ENCODE measurements at regions not wholly inside any gene's neighbourhood (a gene's known extent, or its start where the extent isn't known, plus 50 kb on each side); places are given as distances from the start of the nearest gene placed in this dataset.
"Not testable (repeated sequence)": the region's sequence is repeated elsewhere in the genome, so short reads cannot be mapped to it uniquely, and the experiment has no call there.

- no peak for DNase-seq
These were observed 246.4 kb downstream of the ZNF674 start for GRCh38 chrX:46298821-46299220.

DNA sequence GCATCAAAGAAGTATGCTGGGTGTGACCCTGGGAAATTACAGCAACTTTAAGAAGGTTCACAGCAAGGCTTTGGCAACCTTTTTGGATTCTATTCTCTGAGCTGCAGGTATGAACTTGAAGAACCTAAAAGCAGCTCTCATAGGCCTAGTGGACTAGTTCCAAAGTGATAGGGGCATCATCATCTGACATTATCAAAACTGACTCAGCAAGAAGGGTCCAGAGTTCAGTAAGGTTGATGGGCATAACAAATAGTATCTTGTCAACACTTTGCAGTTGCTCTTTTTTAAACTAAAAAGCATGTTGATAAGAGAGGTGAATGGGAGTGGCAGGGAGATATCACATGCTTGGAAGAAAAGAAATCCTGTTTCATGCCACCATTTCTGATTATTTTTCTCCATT, 249.3 kb downstream of the ZNF674 start:
- DNase-seq: no peak

DNA sequence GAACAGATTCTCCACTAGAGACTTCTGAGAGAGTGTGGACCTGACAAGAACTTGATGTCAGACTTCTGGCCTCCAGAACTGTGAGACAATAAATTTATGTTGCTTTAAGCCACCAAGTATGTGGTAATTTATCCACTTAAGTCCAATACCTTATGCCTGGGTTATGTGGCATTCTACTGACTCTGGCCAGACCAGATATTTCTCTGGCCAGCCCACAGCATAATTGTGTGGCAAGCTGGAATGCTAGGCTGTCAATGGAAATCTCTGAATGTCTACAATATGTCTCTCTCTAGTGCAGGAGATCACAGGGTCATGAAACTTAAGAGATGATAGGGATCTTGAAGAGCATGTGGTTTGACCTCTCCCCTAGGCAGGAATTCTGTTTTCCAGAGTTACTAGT, 251.0 kb downstream of the ZNF674 start:
- DNase-seq: no peak

- DNase-seq: no peak
These were observed 265.3 kb downstream of the ZNF674 start for GRCh38 chrX:46279925-46280313.

GRCh38 chrX:46279214-46279924, 265.9 kb downstream of the ZNF674 start:
- no peak for DNase-seq

DNA sequence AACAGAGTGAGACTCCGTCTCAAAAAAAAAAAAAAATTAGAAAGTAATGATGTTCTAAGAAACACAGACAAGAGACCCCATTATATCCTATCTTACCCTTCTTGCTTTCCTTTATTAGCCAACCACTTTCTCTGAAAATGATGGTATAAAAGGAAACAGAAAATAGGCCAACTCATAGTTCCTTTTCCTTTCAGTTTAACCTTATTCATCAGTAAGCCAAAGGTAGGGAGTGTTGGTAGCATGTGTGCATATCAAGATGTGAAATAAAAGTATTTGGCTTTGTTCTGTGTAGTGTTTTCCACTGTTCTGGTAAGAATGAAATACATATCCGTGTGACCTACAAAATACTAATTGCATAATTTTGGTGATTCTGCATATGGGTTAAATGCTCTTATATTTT, 266.6 kb downstream of the ZNF674 start:
- no peak for DNase-seq

- DNase-seq: no peak
These were observed 276.8 kb downstream of the ZNF674 start for GRCh38 chrX:46268412-46268811.

- no peak for DNase-seq
These were observed 281.7 kb downstream of the ZNF674 start for GRCh38 chrX:46263494-46263893.

DNA sequence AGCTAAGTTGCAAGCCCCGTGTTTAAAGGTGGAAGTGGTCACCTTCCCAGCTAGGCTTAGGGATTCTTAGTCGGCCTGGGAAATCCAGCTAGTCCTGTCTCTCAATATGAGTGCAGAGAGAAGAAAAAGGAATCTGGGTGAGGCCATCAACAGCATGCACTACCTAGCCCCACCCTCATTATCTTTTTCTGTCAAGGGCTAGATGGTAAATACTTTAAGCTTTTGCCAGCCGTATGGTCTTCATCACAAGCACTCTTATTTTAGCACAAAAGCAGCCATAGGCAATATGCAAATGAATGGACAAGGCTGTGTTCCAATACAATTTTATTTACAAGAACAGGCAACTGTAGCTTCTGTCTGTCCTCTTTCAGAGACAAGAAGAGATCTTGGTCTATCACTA, 282.9 kb downstream of the ZNF674 start:
- DNase-seq: no peak

DNA sequence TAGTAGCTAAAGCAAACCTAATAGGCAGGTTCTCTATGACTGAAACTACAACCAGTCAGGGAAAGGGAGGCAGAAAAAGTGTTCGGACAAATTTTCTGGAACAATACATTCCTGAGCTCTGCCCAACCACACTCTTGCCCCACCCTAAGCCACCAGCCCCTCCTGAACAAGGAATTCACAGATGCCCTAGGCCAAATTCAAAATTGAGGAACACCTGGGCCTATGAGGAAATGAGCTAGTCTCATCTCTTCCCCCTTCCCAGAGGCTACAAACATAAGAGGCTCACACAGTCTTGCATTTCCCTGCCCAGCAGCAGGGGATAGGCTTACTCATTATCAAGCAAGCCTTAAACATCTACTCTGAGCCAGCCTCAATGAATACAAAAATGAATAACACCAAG, 284.7 kb downstream of the ZNF674 start:
- DNase-seq: no peak

- DNase-seq: no peak
These were observed 286.9 kb downstream of the ZNF674 start for GRCh38 chrX:46258356-46258755.

DNA sequence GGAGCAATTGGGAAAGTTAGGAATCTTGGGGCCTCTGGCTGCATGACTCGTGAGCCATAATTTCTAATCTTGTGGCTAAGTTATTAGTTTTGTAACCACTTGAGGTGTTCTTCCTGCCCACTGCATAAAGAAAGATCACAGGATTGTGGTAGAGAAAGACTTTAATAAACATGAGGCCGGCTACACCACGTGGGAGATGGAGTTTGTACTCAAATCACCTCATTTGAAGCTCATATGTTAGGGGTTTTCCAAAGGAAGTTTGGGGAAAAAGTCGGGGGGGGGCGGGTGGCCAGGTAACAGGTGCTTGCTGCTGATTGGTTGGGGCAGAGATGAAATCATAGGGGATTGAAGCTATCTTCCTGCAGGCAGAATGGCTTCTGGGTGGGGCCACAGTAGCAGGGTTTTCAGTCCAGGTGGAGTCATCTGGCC, 287.8 kb downstream of the ZNF674 start:
- no peak for DNase-seq

DNA sequence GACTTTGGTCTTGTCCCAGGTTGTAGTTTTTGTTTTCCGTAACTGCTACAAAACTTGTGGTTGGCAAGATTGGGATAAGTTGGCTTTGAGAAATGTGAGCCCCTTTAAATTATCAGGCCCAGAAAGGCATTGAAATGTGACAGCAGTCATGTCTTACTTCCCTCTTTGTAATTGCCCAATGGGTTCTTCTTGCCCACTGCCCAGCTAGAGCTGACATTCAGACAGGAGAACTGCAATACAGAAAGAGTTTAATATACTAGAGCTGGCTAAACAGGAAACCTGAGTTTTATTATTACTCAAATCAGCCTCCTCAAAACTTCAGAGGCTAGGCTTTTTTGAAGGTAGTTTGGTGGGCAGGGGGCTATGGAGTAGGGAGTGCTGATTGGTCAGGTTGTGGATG, 288.3 kb downstream of the ZNF674 start:
- no peak for DNase-seq

GRCh38 chrX:46255046-46255445, 290.2 kb downstream of the ZNF674 start:
- no peak for DNase-seq

- DNase-seq: no peak
These were observed 290.6 kb downstream of the ZNF674 start for GRCh38 chrX:46254641-46255040.

DNA sequence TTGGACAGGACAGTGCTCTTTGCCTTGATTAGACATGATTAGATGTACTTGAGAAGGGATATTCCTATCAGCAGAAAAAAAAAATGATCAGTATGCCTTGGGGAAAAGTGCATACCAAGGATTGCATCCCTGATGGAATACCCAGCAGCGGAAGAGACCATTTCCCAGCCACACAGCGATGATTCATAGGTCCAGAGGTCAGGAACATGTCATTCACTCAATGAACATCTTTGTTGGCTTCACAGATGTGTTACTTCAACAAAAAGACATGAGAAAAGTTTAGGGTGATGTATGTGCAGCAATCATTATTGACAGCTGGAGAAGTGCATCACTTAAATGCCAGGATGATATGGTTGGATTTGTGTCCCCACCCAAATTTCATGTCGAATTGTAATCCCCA, 293.5 kb downstream of the ZNF674 start:
- DNase-seq: no peak

- no peak for DNase-seq
These were observed 295.1 kb downstream of the ZNF674 start for GRCh38 chrX:46250151-46250550.

DNA sequence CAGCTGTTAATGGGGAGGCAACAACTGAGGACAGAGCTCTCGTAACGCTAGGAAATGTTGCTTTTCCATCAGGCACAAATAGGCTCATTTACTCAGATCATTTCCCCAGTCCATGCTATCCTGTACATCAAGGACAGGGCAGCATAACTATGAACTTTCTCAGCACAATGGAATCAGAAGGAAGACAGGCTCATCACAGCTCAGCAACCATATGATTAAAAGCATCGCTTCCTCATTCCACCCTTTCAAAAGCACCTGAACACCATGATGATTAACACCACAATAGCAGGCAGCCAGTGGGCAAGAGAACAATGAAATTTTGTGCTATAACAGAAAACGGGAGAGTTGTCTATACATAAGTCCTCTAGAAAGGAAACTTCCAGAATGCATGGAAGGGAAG, 297.8 kb downstream of the ZNF674 start:
- DNase-seq: no peak

DNA sequence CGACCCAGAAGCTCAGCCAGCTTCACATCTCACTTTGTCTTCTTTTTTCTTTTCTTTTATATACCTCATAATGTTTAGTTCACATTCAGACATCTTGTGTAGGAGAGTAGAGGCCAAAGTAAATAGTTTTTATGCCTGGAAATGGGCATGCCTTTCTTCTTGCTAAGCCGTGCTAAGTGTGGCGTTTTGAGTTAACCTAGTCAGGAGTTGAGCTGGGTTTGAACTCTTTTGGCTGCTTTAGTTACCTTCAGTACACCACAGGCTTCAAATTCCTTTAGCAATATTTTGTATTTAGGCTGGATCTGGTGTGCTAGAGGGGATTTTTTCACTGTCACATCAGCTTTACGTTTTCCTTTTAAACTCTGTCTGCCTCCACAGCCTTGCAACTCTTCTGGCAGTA, 300.8 kb downstream of the ZNF674 start:
- DNase-seq: no peak

- DNase-seq: no peak
These were observed 308.8 kb downstream of the ZNF674 start for GRCh38 chrX:46236411-46236810.

DNA sequence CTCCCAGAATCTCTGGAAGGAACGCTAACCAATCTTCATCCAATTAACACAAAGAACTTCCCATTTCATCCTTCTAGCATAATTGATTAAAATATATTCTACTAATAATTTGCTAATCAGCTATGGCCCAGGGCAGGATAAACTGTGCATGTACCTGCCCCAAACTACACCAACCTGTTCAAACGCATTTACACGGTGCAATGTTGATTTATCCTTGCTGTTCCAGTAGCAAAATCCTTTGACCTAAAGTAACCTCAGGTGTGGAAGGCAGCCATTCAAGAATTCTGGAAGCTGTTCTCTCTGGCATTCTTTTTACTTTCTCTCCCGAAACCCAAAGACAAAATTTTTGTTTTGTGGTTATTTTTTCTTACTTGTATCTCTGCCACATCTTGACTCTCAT, 309.4 kb downstream of the ZNF674 start:
- DNase-seq: no peak

GRCh38 chrX:46234775-46235174, 310.4 kb downstream of the ZNF674 start:
- DNase-seq: no peak

GRCh38 chrX:46228389-46228788, 316.8 kb downstream of the ZNF674 start:
- DNase-seq: no peak

DNA sequence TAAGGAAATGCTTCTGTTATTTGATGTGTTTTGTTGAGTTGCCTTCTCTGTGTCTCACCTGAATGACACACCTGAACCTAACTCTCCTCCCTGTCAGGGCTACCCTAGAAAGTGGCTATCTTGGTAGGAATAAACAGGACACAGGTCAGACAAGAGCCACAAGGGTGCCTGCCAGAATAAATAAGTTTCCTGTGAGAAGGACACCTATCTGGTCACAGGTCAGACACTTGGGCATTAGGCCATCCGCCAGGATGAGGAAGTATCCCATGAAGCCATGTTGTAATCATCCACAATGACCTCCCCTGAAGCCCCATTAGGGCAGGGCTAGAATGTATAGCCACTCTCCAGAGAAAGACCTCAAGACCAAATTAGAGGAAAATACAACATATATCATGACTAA, 318.8 kb downstream of the ZNF674 start:
- no peak for DNase-seq

DNA sequence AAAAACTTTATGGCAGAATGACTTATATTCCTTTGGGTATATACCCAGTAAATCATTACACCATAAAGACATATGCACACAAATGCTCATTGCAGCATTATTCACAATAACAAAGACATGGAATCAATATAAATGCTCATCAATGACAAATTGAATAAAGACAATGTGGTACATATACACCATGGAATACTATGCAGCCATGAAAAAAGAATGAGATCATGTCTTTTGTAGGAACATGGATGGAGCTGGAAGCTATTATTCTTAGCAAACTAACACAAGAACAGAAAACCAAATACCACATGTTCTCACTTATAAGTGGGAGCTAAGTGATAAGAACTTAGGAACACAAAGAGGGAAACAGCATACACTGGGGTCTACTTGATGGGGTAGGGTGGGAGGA, 321.7 kb downstream of the ZNF674 start:
- DNase-seq: not testable (repeated sequence)

DNA sequence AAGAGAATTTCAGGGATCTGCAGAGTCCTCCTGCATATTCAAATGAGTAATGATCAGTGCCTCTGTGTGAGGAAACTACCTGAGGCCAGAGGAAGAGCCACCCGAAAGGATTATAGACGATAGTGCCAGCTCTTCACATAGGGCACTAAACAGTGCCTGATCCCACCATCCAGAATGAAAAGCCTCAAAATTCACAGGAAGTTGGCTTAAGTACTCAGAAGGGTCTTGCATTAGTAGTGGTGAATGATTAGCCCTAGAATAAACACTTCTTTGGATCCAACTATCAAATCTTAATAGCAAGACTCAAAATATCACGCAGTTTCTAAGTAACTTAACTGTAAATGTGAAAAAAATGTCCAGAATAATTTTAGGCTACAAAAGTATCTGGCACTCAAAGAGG, 324.4 kb downstream of the ZNF674 start:
- no peak for DNase-seq

All from GOT3 (cell line).